HG03565 (cell line): ENCODE measurements at regions not wholly inside any gene's neighbourhood (a gene's known extent, or its start where the extent isn't known, plus 50 kb on each side); places are given as distances from the start of the nearest gene placed in this dataset.
A peak's percentile ranks its signal among the peaks of the same experiment; 100 is the strongest.
"Not testable (repeated sequence)": the region's sequence is repeated elsewhere in the genome, so short reads cannot be mapped to it uniquely, and the experiment has no call there.

Source experiments
- ATAC-seq: cut with Tn5 transposase; IDR thresholded peaks from one replicate; pipeline ENCODE4 v1.9.1; 2021; ENCODE audit warnings: mild to moderate bottlenecking, moderate library complexity; ENCODE audit not compliant: unreplicated experiment

- no peak for ATAC-seq
Observed at GRCh38 chr18:8987241-8987640, 115.3 kb upstream of the NDUFV2 start.

GRCh38 chr18:8988260-8988871 is 114.1 kb upstream of the NDUFV2 start:
- peak; percentile 79 for ATAC-seq

GRCh38 chr18:8989017-8989416 is 113.5 kb upstream of the NDUFV2 start:
- no peak for ATAC-seq

- no peak for ATAC-seq
Observed at GRCh38 chr18:8989855-8990254, 112.6 kb upstream of the NDUFV2 start.

- no peak for ATAC-seq
Observed at GRCh38 chr18:8990276-8991031, 112.0 kb upstream of the NDUFV2 start.

GRCh38 chr18:8991155-8991554 is 111.3 kb upstream of the NDUFV2 start:
- ATAC-seq, result no peak

GRCh38 chr18:8992500-8992899 is 110.0 kb upstream of the NDUFV2 start:
- ATAC-seq, result not testable (repeated sequence)

GRCh38 chr18:8994603-8995002 is 107.9 kb upstream of the NDUFV2 start:
- ATAC-seq, result no peak

- no peak for ATAC-seq
Observed at GRCh38 chr18:8995096-8995495, 107.4 kb upstream of the NDUFV2 start.

- no peak for ATAC-seq
Observed at GRCh38 chr18:8996771-8997432, 105.6 kb upstream of the NDUFV2 start.

GRCh38 chr18:8997634-8998033 is 104.9 kb upstream of the NDUFV2 start:
- ATAC-seq, result no peak

- ATAC-seq, result no peak
Observed at GRCh38 chr18:8998481-8999217, 103.8 kb upstream of the NDUFV2 start.

- ATAC-seq, result no peak
Observed at GRCh38 chr18:8999872-9000271, 102.6 kb upstream of the NDUFV2 start.

GRCh38 chr18:9000733-9001132 is 101.8 kb upstream of the NDUFV2 start:
- ATAC-seq, result no peak

- no peak for ATAC-seq
Observed at GRCh38 chr18:9001209-9001608, 101.3 kb upstream of the NDUFV2 start.

- no peak for ATAC-seq
Observed at GRCh38 chr18:9003406-9004100, 98.9 kb upstream of the NDUFV2 start.

GRCh38 chr18:9004308-9004707 is 98.2 kb upstream of the NDUFV2 start:
- not testable (repeated sequence) for ATAC-seq

GRCh38 chr18:9007700-9008099 is 94.8 kb upstream of the NDUFV2 start:
- not testable (repeated sequence) for ATAC-seq

- ATAC-seq, result no peak
Observed at GRCh38 chr18:9008200-9008708, 94.2 kb upstream of the NDUFV2 start.
